ENCODE measurements at regions not wholly inside any gene's neighbourhood (a gene's known extent, or its start where the extent isn't known, plus 50 kb on each side); places are given as distances from the start of the nearest gene placed in this dataset.

DNA sequence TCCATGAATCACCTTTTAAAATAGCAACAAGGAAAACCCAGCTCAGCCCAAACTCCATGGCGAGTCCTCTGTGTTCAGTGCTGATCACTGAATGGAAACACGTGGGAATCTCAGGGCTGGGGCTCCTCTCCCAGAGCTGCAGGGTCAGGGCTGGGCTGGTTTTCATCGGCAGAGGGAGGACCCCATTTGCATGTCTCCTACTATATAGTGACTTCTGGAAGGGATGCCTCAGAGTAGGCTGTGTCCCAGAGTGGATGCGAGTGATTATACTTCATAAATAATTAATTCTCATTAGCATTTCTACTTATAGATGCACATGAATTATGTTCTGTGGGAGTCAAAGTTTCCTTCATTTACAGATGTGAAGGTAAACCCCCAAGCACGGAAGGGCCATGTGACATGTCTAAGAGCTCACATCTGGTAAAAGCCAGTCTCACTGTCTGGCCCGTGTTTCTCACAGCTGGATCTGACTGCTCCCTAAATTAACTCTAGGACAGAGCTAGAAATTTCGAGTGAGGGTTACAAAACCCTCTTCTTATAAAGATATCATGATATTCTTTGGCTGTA, 685.0 kb downstream of the TMEM121 start:
- DNase-seq (ENCODE audit: low spot score): no peak
- TF ChIP-seq, protein P1, sequence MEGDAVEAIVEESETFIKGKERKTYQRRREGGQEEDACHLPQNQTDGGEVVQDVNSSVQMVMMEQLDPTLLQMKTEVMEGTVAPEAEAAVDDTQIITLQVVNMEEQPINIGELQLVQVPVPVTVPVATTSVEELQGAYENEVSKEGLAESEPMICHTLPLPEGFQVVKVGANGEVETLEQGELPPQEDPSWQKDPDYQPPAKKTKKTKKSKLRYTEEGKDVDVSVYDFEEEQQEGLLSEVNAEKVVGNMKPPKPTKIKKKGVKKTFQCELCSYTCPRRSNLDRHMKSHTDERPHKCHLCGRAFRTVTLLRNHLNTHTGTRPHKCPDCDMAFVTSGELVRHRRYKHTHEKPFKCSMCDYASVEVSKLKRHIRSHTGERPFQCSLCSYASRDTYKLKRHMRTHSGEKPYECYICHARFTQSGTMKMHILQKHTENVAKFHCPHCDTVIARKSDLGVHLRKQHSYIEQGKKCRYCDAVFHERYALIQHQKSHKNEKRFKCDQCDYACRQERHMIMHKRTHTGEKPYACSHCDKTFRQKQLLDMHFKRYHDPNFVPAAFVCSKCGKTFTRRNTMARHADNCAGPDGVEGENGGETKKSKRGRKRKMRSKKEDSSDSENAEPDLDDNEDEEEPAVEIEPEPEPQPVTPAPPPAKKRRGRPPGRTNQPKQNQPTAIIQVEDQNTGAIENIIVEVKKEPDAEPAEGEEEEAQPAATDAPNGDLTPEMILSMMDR (IDR thresholded peaks at IDR 0.05; ENCODE audit: extremely low read depth, missing control alignments): no peak

DNA sequence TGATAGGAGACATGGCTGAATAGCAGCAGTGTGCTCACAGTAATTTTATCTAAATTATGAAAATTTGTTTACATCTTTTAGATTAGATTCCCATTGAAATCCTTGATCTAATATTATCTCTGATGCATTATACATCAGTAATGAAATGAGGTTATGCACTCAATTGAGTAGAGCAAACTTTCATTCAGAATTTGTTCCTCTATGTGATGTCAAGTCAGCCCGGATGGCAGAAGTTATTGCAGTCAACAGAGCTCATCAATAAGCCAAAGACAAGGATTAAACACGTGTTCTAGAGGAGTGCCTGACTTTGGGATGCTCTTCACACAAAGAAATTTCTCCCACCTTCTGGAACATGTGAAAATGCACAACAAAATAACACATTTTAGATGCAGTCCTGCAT, 688.8 kb downstream of the TMEM121 start:
- no peak for DNase-seq (ENCODE audit: low spot score)
- TF ChIP-seq, protein P1 (IDR thresholded peaks at IDR 0.05; ENCODE audit: extremely low read depth, missing control alignments): no peak

DNA sequence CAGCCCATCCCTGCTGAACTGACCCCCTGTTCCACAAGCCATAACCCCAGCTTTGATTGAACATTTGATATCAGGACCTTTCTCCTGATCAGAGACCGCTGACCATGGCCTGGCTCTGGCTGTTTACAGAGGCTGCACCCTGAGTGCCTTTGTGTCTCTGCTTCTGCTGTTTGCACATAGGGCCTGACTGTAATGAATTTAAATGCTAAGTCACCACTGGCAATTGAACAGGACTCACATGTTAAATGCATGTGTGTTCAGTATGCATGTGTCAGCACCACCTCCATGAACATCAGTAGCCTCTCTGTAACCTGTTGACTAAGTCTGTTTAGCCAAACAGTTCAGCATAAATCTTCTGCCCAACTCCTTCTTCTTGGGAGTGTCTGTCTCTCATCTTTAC, 690.3 kb downstream of the TMEM121 start:
- TF ChIP-seq, protein P1 (IDR thresholded peaks at IDR 0.05; ENCODE audit: extremely low read depth, missing control alignments): no peak
- DNase-seq (ENCODE audit: low spot score): no peak

DNA sequence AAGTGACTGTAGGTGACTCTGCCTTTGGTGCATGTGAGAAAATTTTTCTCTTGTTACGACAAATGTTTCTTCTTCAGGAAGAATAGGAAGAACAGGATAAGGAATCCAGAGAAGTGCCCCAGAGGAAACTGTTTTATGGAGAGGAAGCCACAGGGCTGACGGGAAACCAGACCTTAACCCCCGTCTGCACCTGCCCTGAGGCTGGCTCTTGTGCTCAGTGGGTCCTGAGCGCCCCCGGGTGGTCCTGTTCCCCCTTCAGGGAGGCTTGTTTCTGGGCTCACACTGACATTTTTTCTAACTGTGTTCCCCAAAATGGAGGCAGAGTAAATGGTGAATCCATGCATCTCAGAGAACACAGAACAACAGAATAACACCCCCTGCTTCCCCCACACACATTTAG, 691.8 kb downstream of the TMEM121 start:
- no peak for DNase-seq (ENCODE audit: low spot score)

DNA sequence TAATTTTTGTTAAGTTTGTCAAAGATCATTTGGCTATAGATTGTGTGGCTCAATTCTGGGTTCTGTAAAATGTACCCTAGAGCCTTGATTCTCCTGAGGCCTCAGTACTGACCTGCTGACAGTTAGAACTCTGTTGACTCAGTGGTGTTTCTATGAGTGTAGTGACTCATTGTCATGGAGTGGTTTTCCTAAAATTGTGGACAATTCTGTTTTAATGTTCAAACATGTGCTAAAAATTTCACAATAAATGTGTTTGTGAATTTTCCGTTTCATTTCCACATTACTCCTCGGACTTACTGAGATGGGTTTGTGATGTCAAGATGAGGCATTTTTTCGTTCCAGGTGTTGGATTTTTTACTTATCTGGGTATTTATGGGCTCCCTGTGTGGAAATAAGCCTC, 695.9 kb downstream of the TMEM121 start:
- TF ChIP-seq, protein P1 (IDR thresholded peaks at IDR 0.05; ENCODE audit: extremely low read depth, missing control alignments): no peak
- DNase-seq (ENCODE audit: low spot score): no peak

More for the DNA sequence above, 691.8 kb downstream of the TMEM121 start:
- TF ChIP-seq, protein P1 (IDR thresholded peaks at IDR 0.05; ENCODE audit: extremely low read depth, missing control alignments): no peak

DNA sequence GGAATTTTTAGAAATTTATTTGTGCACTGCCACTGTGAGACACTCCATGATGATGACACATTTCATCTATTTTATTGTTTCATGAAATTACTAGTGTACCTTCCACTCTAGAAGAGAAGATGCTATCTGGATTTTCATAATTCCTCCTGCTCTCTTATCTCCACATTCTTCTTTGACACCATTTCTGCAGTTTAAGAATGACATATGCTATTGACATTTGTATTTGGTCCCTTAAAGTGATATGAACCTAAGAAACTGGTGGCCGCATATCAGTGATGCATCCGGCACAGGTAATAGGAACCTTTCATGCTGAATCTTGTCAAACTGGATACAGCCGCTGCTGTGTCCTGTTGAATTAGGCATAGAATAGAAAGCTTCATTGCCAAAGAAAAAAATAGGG, 696.3 kb downstream of the TMEM121 start:
- no peak for DNase-seq (ENCODE audit: low spot score)
- TF ChIP-seq, protein P1 (IDR thresholded peaks at IDR 0.05; ENCODE audit: extremely low read depth, missing control alignments): no peak

DNA sequence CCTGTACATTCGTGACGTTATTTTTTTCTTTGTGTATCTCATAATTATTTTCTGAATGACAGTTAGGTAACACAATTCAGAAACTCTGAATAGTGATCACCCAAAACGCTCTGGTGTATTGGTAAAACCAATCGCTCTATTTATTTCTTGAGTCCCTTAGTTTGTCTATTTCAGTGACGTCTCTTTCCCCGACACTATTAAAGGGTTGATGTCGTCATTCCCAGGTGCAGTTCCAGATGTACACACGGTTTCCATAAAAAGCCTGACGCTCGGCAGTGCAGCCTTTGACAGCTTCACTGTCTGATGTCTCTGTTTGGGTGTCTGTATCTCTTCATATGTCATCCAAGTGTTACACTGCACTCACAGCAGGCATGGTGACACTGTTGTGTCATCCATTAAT, 701.4 kb downstream of the TMEM121 start:
- no peak for DNase-seq (ENCODE audit: low spot score)
- TF ChIP-seq, protein P1 (IDR thresholded peaks at IDR 0.05; ENCODE audit: extremely low read depth, missing control alignments): no peak

Measured in GM20000 (cell line).